ENCODE measurements at regions not wholly inside any gene's neighbourhood (a gene's known extent, or its start where the extent isn't known, plus 50 kb on each side); places are given as distances from the start of the nearest gene placed in this dataset.
"Not testable (repeated sequence)": the region's sequence is repeated elsewhere in the genome, so short reads cannot be mapped to it uniquely, and the experiment has no call there.

- DNase-seq: no peak
Observed at GRCh38 chr2:183825710-183826109, 701.5 kb downstream of the NUP35 start.

GRCh38 chr2:183829931-183830330 is 705.7 kb downstream of the NUP35 start:
- no peak for DNase-seq

- no peak for DNase-seq
Observed at GRCh38 chr2:183837157-183837556, 712.9 kb downstream of the NUP35 start.

DNA sequence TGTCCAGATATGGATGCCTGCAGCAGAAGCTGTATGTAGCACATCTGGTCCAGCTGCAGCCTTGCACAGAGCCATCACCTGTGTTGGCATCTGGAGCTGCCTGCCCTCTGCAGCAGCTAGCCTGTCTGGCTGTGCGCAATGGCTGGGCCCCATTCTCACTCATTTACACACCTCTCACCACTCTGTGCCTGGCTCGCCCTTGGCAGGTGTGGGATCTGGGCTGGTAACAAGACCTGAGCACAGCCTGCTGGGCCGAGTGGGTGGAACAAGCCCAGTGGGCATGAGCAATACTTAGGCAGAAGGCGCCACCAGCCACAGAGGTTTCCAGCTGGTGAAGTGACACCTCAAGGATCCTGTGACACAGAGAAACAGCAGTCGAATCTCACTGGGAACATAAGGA is 714.1 kb downstream of the NUP35 start:
- DNase-seq: no peak

DNA sequence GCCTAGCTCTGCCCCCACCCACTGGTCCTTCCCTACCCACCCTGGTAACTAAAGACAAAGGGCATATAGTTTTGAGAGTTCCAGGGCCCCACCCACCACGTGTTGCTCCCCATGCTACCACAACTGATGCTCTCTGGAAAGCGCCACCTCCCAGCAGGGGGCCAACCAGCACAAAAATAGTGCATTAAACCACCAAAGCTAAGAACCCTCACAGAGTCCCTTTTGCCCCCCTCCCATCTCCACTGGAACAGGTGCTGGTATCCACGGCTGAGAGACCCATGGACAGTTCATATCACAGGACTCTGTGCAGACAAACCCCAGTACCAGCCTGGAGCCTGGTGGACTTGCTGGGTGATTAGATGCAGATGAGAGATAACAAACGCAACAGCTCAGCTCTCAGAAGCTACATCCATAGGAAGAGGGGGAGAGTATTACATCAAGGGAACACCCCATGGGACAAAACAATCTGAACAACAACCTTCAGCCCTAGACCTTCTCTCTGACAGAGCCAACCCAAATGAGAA is 715.9 kb downstream of the NUP35 start:
- DNase-seq: no peak

GRCh38 chr2:183849826-183850225 is 725.6 kb downstream of the NUP35 start:
- DNase-seq: not testable (repeated sequence)

DNA sequence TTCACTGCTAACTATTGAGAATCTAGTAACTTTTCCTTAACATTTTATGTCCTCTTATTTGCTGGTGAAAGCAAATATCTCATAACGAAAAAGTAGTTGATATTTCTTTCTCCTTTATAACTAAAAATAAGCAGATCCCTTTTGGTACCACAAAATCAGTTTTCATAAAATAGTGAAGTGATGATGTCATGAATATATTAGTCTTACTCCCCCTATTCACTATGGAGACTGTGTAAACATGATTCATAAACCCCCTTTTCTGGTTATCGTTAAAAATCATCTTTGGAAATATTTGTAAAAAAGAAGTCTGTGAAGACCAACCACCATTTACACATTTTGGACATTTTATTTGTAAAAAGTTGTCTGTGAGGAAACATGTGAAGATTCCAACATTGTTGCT is 734.9 kb downstream of the NUP35 start:
- DNase-seq: no peak

- DNase-seq: no peak
Observed at GRCh38 chr2:183866666-183867065, 731.7 kb upstream of the ZNF804A start.

GRCh38 chr2:183867206-183867605 is 731.1 kb upstream of the ZNF804A start:
- no peak for DNase-seq

DNA sequence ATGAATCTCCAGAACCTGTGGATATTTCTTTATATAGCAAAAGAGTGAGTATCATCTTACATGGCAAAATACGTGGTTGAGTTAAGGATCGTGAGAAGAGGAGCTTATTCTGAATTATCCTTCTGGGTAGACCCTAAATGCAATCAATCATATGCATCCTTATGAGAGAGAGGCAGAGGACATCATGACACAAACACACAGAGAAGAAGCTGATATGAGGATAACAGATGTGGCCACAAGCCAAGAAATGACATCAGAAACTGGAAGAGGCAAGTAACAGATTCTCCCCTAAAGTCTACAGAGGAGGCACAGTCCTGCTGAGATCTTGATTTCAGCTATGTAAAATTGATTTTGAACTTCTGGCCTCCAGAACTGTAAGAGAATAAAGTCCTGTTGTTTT is 730.2 kb upstream of the ZNF804A start:
- no peak for DNase-seq

- no peak for DNase-seq
Observed at GRCh38 chr2:183868707-183869106, 729.6 kb upstream of the ZNF804A start.

DNA sequence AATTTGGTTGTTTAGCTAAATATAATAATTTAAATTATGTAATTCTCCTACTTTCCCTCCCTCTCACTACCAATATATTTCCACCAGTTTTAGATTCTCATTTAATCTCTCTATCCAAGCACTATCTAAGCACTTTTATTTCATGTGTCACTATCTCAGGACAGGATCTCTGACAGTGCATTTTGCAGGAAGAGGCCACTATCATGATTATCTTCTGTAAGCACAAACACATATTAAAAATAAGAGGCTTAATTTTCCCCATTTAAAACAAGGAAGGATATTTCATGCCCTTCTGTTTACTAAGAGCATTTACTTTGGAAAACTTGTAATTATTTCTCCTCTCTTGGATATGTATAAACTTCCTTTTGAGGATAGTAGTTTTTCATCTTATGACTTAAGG is 726.2 kb upstream of the ZNF804A start:
- no peak for DNase-seq

DNA sequence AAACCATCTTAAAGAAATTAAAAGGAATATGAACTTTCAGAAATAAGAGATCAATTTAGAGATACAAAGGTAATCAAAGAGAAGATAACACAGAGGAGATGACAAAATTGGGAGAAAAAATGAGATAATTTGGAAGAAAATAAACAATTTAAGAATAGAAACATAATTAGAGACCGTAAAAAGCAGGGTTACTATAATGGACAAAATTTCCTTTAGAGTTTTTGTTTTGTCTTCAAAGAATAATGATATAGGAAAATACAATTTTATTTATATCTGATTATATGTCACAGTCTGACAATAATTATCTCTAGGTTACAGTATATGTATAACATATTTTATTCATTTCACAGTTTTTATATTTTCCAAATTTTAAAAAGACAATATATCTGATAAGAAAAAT is 716.4 kb upstream of the ZNF804A start:
- no peak for DNase-seq

DNA sequence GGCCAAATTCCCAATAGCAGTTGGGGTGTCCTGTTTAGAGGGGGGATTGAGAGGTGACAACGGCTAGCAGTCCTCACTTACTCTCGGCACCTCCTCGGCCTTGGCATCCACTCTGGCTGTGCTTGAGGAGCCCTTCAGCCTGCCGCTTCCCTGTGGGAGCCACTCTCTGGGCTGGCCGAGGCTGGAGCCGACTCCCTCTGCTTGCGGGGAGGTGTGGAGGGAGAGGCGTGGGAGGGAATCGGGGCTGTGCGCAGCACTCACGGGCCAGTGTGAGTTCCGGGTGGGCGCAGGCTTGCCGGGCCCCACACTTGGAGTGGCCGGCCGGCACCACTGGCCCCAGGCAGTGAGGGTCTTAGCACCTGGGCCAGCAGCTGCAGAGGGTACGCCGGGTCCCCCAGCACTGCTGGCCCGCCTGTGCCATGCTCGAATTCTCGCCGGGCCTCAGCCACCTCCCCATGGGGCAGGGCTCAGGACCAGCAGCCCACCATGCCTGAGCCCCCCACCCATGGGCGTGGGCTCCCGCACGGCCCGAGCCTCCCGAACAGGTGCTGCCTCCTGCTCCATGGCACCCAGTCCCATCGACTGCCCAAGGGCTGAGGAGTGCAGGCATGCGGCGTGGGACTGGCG is 705.9 kb upstream of the ZNF804A start:
- no peak for DNase-seq

GRCh38 chr2:183898641-183899040 is 699.7 kb upstream of the ZNF804A start:
- DNase-seq: no peak

DNA sequence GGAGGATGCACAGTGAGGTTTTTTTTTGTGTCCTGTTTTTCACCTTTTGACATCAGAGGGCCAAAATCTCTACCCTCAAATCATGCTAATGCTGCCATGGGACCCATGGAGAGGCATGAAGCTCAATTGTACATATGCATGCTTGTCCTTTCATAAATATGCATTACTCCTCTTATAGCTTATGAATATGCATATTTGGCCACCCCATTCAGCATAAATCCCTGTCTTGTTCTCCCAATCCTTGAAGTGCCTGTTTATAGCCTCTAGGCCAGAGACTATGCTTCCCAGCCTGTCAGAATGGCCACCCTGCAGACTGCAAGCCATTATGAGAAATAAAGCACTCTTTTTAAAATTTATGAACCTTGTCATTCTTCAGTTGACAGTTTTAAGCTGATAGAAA is 696.4 kb upstream of the ZNF804A start:
- DNase-seq: no peak

DNA sequence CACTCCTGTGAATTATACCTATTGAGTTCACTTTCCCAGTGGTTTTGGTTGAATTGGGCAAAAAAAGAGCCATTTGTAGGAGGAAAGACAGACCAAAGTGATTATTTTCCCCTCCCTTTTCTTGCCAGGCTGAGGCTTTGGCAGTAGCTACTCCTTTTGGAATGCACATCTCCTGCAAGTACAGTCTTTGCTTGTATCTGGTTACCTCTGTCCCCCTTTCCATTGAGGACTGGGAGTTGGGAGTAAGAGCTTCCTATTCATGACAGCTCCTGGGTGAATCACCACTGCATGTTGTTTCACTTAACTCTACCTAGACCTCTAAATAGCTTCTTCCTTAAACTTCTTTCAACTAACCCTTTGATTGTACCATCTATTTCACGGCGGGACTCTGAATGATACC is 695.3 kb upstream of the ZNF804A start:
- no peak for DNase-seq

GRCh38 chr2:183916041-183916440 is 682.3 kb upstream of the ZNF804A start:
- not testable (repeated sequence) for DNase-seq

DNA sequence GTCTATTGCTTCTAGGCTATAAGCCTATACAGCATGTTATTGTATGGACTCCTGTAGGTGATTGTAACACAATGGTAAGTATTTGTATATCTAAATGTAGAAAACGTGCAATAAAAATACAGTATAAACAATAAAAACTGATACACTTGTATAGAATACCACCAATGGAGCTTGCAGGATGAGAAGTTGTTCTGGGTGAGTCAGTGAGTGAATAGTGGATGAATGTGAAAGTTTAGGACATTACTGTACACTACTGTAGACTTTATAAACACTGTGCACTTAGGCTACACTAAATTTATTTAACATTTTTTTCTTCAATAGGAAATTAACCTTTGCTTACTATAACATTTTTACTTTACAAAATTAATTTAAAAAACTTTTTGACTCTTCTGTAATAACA is 679.2 kb upstream of the ZNF804A start:
- DNase-seq: no peak

DNA sequence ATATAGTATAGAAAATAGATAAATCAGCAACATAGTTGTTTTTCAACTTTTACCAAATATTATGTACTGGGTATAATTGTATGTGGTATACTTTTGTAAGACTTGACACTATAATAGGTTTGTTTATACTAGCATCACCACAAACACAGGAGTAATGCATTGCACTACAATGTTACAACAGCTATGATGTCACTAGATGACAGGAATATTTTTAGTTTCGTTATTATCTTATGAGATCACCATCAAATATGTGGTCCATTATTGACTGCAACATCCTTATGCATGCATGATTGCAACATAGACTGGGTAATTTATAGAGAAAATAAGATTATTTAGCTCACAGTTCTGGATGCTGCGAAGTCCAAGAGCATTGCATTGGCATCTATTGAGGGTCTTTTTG is 678.4 kb upstream of the ZNF804A start:
- DNase-seq: no peak

GRCh38 chr2:183925281-183925680 is 673.0 kb upstream of the ZNF804A start:
- no peak for DNase-seq

- DNase-seq: no peak
Observed at GRCh38 chr2:183926433-183926832, 671.9 kb upstream of the ZNF804A start.

DNA sequence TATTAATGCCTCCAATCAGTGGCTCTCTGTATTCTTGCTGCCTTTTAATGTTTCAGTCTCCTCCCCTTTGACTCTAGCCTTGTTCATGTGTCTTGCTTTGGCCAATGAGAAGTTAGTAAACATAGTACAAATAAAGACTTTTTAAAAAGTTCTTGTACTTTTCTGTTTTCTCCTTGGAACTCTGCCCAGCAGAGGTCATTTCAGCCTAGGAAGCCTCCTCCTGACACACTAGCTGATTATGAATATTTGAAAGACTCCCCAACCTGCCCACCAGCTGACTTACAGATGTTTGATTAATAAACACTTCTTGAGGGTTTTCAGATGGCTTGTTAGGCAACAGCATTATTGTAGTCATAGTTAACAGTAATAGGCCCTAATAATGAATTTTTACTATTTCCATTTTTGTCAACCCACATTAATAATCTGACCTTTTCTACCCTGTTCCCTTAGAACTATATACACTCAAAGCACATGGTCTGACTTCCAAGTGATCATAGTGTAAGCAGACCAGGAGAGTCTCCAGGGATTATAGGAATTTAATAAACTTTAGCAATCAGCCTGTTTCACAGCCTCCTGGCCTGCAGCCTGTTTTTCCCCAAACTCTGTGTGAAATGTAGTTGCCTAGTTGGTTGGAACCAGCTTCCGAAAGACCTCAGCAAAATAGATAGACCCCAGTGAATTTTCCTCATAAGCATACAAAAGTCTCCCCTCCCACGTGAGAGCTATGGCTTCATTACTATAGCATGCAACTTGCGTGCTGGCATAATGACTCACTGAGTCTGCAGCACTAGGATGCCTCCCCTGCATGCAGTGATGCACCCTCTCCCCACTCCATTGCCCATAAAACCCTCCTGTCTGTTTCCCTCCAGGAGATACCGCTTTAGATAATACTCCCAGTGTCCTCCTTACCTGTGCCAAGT is 670.7 kb upstream of the ZNF804A start:
- no peak for DNase-seq

DNA sequence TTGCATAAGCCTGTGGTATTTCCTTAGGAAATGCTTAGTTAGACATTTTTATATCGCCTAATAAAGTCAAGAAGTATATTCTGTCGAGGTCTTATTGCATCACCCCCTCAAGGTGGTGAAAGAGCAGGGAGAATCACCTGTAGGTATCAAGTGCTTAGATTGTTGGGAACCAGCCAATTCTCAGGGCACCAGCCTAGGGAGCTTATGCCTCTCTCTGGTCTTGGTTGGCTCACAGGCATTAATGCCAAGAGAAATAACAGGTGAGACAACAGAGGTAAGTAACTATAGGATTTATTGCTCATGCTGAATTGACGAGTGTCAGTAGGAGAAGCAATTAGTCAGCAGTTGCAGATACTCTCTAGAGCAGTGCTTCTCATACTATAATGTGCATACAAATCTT is 663.3 kb upstream of the ZNF804A start:
- DNase-seq: no peak
